NT2/D1 (cell line): ENCODE measurements at regions not wholly inside any gene's neighbourhood (a gene's known extent, or its start where the extent isn't known, plus 50 kb on each side); places are given as distances from the start of the nearest gene placed in this dataset.

Experiments used
- DNase-seq: peaks from one replicate; pipeline ENCODE4 v3.0.0-alpha.2; 2011; ENCODE audit warnings: low read depth, low spot score
- H3K27me3 ChIP-seq: 2 replicates; pipeline ENCODE4 v1.6.0; 2011; ENCODE audit warnings: mild to moderate bottlenecking; ENCODE audit not compliant: insufficient read length, insufficient read depth
- H3K36me3 ChIP-seq: 2 replicates; pipeline ENCODE4 v1.6.1; 2011; ENCODE audit warnings: mild to moderate bottlenecking, low read length, mixed read lengths; ENCODE audit not compliant: insufficient read depth, insufficient read length
- H3K4me1 ChIP-seq: 2 replicates; pipeline ENCODE4 v1.5.1; 2011; ENCODE audit not compliant: insufficient read depth, insufficient read length
- H3K4me3 ChIP-seq: 2 replicates; pipeline ENCODE4 v1.5.1; 2011; ENCODE audit warnings: low read depth; ENCODE audit not compliant: insufficient read length
- H3K9ac ChIP-seq: 2 replicates; pipeline ENCODE4 v1.6.0; 2011; ENCODE audit warnings: low read depth; ENCODE audit not compliant: insufficient read length
- H3K9me3 ChIP-seq: 2 replicates; pipeline ENCODE4 v1.5.1; 2011; ENCODE audit warnings: mild to moderate bottlenecking, low read length; ENCODE audit not compliant: insufficient read depth
- SUZ12 ChIP-seq: IDR thresholded peaks from 2 replicates; pipeline ENCODE4 v1.6.1; 2011; ENCODE audit not compliant: insufficient read length, insufficient read depth; ENCODE audit errors: extremely low read depth
- YY1 ChIP-seq: IDR thresholded peaks from 2 replicates; pipeline ENCODE4 v1.6.1; 2011; ENCODE audit not compliant: insufficient read length, insufficient read depth
- ZNF274 ChIP-seq: IDR thresholded peaks from 2 replicates; pipeline ENCODE4 v1.6.1; 2011; ENCODE audit warnings: mild to moderate bottlenecking, low read depth, low read length

DNA sequence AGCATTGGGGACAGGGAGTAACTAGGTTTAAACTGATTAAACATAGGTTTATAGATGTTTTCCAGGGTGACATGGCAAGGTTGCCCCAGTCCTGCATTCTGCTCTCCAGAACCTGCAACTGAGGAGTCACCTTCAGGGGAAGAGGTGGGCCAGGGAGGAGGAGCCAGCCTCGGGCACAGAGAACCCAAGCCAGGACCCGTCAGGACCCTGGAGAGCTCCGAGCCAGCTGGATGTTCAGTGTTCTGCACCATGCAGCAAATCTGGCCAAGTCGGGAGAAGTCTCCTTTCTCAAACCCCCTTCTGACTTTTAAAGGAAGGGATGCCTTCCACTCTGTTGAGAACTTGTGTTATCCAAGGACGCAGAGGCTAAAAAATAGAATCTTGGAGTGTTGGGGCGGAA, 62.1 kb upstream of the SLC6A11 start:
- Histone ChIP-seq H3K27me3 (peaks cover 63% of the 10 kb centered on the region), H3K9ac (no peak overlapping the region), H3K36me3 (no peaks in the 10 kb centered on the region), H3K4me1 (peaks cover 6% of the 10 kb centered on the region), H3K4me3 (no peak overlapping the region), H3K9me3 (no peaks in the 10 kb centered on the region)
- no peak for TF ChIP-seq SUZ12
- no peak for TF ChIP-seq YY1
- TF ChIP-seq ZNF274, result no peak
- peak; percentile 49 for DNase-seq

DNA sequence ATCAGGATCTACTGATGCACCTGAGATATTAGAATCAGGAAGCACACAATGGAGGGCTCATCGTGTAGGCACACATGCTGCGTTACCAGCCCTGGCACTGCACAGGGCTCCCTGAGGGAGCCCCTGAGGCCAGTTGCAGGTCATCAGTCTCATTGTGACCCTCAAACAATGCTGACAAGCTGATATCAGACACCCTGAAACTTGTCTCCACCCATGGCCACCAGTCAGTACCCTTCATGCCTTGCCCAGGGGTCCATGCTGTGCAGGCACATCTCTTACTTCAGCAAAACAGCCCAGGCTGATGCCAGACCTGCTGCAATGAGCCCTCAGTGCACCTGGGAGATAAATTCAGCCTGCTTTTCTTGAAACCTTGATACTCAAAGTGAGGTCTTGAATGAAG, 59.5 kb upstream of the SLC6A11 start:
- TF ChIP-seq SUZ12 (no peak), YY1 (no peak), ZNF274 (no peak)
- H3K27me3 ChIP-seq, result peaks cover 39% of the 10 kb centered on the region
- no peaks in the 10 kb centered on the region for H3K9me3 ChIP-seq
- DNase-seq, result no peak
- no peaks in the 10 kb centered on the region for H3K36me3 ChIP-seq
- H3K4me1 ChIP-seq, result peaks cover 6% of the 10 kb centered on the region
- no peak overlapping the region for H3K4me3 ChIP-seq
- H3K9ac ChIP-seq, result no peak overlapping the region

DNA sequence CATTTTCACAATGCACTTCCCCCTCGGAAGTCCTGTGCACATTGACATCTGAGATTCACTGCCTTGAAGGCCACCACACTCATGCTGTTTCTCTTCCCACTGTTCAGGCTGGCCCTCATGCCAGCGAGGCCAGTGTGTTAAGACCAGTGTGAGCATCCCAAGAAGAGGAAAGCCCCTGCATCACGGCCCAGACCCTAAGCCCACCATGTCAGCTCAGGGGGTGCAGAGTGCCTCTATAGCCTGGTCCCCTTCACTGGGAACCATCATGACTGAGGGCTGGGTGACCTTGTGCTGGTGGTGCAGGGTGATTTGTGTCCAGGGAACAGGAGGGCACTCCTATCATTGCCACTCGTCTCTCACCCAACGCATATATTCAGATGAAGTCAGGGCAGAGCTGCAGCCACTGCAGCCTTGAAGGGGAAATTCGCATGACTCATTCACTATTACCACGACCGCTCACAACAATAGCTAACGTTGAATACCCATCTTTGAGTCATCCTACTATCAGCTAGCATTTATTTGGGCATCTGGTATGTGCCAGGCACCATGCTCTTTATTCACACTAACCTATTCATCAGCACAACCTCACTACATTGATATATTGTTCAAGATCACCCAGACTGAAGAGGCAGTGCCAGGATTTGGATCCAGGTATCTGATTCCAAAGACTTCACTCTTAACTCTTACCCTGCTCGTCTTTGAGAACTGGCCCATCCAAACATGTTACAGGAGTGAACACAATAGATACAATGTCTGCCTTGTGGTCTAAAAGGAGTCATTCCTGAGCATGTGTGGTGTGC, 58.8 kb upstream of the SLC6A11 start:
- H3K9ac ChIP-seq, result no peak overlapping the region
- DNase-seq, result no peak
- peaks cover 6% of the 10 kb centered on the region for H3K4me1 ChIP-seq
- H3K36me3 ChIP-seq, result no peaks in the 10 kb centered on the region
- no peak for TF ChIP-seq SUZ12
- TF ChIP-seq ZNF274, result no peak
- TF ChIP-seq YY1, result no peak
- no peak overlapping the region for H3K4me3 ChIP-seq
- no peaks in the 10 kb centered on the region for H3K9me3 ChIP-seq
- H3K27me3 ChIP-seq, result peaks cover 34% of the 10 kb centered on the region

DNA sequence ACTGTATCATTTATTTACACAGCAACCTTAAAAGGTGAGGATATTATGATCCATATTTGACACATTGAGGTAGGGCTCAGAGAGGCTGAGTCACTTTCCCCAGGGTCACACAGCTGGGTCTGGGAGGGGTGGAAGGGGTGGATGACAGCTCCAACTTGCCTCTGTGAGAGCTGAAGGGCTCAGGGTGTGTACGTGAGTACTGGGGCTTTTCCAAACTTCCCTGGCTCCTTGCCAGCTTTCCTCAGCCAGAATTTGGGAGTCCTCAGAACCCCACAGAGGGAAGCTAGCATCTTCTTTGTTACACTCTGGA, 58.3 kb upstream of the SLC6A11 start:
- peaks cover 6% of the 10 kb centered on the region for H3K4me1 ChIP-seq
- no peak overlapping the region for H3K9ac ChIP-seq
- no peaks in the 10 kb centered on the region for H3K9me3 ChIP-seq
- no peaks in the 10 kb centered on the region for H3K36me3 ChIP-seq
- H3K4me3 ChIP-seq, result no peak overlapping the region
- peaks cover 29% of the 10 kb centered on the region for H3K27me3 ChIP-seq
- no peak for DNase-seq
- no peak for TF ChIP-seq ZNF274
- TF ChIP-seq SUZ12, result no peak
- TF ChIP-seq YY1, result no peak

DNA sequence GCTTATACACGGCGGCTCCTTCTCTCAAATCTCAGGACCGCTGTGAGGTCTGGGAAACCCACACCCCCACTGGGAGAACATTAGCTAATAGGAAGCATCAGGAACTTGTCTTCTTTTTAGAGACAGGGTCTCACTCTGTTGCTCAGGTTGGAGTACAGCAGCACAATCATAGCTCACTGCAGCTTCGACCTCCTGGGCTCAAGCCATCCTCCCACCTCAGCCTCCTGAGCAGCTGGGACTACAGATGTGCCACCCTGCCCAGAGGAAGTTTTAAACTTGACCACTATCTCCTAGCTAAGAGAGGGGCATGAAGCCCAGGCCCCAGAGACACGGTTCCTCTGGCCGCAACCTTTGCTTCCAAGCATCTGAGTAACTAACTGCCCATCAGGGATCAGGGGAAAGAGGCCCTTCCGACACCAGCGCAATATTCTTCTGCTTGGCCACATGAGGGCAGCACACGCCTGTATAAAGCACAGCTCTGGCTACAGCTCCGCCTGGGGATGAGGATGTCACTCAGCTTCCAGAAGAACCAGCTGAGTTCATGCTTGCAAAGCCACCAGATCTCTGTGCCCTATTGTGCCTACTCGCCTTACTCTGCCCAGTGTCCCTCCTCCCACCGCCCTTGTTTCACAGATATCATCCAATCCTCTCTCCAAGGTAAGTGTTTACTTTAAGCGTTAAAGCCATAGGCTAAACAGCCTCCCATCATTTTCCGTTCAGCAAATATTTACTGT, 57.6 kb upstream of the SLC6A11 start:
- no peaks in the 10 kb centered on the region for H3K9me3 ChIP-seq
- no peaks in the 10 kb centered on the region for H3K36me3 ChIP-seq
- H3K4me1 ChIP-seq, result peaks cover 7% of the 10 kb centered on the region
- peak; percentile 74 for DNase-seq
- no peak overlapping the region for H3K4me3 ChIP-seq
- no peak for TF ChIP-seq ZNF274
- TF ChIP-seq SUZ12, result no peak
- TF ChIP-seq YY1, result no peak
- no peak overlapping the region for H3K9ac ChIP-seq
- peaks cover 22% of the 10 kb centered on the region for H3K27me3 ChIP-seq

DNA sequence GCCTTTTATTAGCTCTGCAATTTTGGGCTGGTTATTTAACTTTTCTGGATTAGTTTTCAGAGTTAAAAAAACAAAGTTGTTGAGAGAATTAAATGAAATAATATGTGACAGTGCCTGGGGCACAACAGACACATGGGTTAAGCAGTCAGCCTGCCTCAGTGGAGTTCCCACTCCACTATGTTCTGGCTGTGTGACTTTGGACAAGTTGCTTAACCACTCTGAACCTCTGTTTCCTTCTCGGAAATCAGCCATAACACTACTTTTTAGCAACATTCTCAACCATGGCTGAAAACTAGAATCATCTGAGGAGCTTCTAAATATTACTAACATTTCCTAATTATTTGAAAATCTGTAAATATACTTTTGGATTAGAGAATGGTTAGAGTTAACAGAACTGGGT, 56.5 kb upstream of the SLC6A11 start:
- H3K4me1 ChIP-seq, result peaks cover 15% of the 10 kb centered on the region
- no peaks in the 10 kb centered on the region for H3K9me3 ChIP-seq
- no peak for DNase-seq
- TF ChIP-seq SUZ12 (no peak), ZNF274 (no peak), YY1 (no peak)
- no peaks in the 10 kb centered on the region for H3K36me3 ChIP-seq
- peaks cover 13% of the 10 kb centered on the region for H3K27me3 ChIP-seq
- H3K9ac ChIP-seq, result no peak overlapping the region
- no peak overlapping the region for H3K4me3 ChIP-seq

DNA sequence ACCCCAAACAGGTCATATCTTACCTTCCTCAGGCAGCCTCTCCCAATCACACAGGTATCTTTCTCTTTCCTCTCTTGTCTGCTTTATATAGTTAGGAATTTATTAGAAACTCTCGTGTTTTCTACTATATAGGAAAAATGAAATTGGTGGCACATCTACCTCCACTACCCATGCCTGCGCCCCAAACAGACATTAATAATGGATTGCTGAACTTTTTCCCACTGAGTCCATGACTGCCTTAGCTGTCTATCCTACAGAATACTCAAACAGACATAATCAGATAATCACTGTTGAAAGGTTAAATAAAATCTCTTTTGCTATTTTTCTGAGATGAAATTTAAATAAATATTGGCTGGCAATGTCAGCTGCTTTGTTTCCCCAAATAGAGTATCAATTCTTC, 55.8 kb upstream of the SLC6A11 start:
- no peak for TF ChIP-seq SUZ12
- no peak for TF ChIP-seq ZNF274
- TF ChIP-seq YY1, result no peak
- peaks cover 8% of the 10 kb centered on the region for H3K27me3 ChIP-seq
- no peak overlapping the region for H3K9ac ChIP-seq
- no peak overlapping the region for H3K4me3 ChIP-seq
- no peaks in the 10 kb centered on the region for H3K9me3 ChIP-seq
- peaks cover 15% of the 10 kb centered on the region for H3K4me1 ChIP-seq
- no peak for DNase-seq
- no peaks in the 10 kb centered on the region for H3K36me3 ChIP-seq

DNA sequence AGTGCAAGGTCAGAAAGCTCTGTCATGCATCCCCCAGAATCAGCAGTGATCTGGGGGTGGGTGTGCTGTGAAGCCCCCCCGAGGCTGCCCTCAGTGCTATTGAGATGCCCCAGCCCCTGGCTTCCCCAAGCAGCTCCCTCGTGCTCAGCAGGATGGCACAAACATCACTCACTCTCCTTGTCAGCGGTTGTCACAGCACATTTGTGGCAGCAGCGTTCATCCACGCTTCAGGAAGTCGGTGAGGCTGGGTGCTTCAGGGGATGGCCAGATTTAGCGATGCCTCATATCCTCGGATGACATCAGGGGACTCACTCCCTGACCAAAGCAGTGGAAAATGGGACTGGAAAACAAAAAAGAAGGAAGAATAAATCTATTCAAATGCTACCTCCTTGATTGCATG, 54.4 kb upstream of the SLC6A11 start:
- TF ChIP-seq SUZ12 (no peak), ZNF274 (no peak), YY1 (no peak)
- H3K9me3 ChIP-seq, result no peaks in the 10 kb centered on the region
- no peak overlapping the region for H3K9ac ChIP-seq
- no peaks in the 10 kb centered on the region for H3K36me3 ChIP-seq
- DNase-seq, result no peak
- H3K4me3 ChIP-seq, result no peak overlapping the region
- peaks cover 15% of the 10 kb centered on the region for H3K4me1 ChIP-seq
- peaks cover 3% of the 10 kb centered on the region for H3K27me3 ChIP-seq
